ENCODE measurements at regions not wholly inside any gene's neighbourhood (a gene's known extent, or its start where the extent isn't known, plus 50 kb on each side); places are given as distances from the start of the nearest gene placed in this dataset.

DNA sequence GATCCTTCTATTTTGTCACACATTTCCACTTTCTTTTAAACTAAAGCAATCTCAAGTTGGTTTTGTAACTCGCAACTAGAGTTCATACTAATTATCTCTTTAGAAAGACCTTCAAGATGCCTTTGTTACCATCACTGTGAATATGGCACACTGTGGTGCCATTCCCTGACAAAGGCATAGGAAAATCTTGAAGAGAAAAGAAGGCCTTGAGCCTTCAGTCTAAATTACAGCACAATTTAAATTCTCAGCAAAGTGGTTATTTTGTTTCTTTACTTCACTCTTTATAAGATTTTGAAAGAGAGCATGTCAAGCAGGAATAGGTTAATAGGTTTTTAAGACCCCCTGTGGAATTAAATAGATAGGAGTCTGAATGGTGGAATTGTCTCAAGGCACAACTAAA, 89.0 kb upstream of the BANK1 start:
- TF ChIP-seq FOXM1 (IDR thresholded peaks at IDR 0.05; ENCODE audit: borderline replicate concordance, low read depth), result no peak

DNA sequence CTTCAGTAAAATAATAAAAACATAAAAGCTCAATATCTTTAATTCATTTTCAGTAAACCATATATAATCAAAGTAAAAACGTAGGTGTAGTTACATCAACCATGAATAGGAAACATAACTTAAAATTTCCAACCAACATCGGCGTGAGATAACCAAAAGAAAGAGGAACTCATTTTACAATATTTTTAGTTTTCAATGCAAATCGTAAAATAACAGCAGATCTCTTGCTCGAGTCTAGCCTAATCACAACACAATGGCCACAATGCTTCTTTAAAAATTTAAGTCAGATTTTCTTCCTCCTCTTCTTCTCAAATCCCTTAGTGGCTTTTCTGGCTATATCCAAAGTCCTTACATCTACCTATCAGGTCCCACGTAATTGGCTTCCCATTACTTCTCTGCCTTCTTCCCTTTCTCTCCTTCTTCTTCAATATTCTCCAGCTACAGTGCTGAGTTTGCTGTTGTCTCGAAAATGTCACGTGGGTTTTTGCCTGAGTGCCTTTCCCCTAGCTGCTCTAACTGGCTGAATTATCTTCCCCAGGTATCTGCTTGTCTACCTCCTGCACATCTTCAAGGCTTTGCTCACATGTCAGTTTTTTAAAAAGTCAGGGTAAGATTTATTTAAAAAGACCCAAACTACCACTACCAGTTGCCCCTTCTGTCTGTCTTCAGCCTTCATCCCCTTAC, 90.9 kb upstream of the BANK1 start:
- TF ChIP-seq, protein P1, sequence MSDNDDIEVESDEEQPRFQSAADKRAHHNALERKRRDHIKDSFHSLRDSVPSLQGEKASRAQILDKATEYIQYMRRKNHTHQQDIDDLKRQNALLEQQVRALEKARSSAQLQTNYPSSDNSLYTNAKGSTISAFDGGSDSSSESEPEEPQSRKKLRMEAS (IDR thresholded peaks at IDR 0.05), result no peak
- TF ChIP-seq RAD21 (IDR thresholded peaks at IDR 0.05; ENCODE audit: low read depth), result no peak
- TF ChIP-seq EP300 (IDR thresholded peaks at IDR 0.05; ENCODE audit: borderline replicate concordance), result no peak
- no peak for TF ChIP-seq FOXM1 (IDR thresholded peaks at IDR 0.05; ENCODE audit: borderline replicate concordance, low read depth)
- TF ChIP-seq CREB1 (IDR thresholded peaks at IDR 0.05; ENCODE audit: low read depth), result no peak
- no peak for TF ChIP-seq EGR1 (IDR thresholded peaks at IDR 0.05)
- TF ChIP-seq ZBTB7A (IDR thresholded peaks at IDR 0.05; ENCODE audit: low read depth), result no peak
- TF ChIP-seq TEAD4 (IDR thresholded peaks at IDR 0.05), result no peak
- TF ChIP-seq, protein P2, sequence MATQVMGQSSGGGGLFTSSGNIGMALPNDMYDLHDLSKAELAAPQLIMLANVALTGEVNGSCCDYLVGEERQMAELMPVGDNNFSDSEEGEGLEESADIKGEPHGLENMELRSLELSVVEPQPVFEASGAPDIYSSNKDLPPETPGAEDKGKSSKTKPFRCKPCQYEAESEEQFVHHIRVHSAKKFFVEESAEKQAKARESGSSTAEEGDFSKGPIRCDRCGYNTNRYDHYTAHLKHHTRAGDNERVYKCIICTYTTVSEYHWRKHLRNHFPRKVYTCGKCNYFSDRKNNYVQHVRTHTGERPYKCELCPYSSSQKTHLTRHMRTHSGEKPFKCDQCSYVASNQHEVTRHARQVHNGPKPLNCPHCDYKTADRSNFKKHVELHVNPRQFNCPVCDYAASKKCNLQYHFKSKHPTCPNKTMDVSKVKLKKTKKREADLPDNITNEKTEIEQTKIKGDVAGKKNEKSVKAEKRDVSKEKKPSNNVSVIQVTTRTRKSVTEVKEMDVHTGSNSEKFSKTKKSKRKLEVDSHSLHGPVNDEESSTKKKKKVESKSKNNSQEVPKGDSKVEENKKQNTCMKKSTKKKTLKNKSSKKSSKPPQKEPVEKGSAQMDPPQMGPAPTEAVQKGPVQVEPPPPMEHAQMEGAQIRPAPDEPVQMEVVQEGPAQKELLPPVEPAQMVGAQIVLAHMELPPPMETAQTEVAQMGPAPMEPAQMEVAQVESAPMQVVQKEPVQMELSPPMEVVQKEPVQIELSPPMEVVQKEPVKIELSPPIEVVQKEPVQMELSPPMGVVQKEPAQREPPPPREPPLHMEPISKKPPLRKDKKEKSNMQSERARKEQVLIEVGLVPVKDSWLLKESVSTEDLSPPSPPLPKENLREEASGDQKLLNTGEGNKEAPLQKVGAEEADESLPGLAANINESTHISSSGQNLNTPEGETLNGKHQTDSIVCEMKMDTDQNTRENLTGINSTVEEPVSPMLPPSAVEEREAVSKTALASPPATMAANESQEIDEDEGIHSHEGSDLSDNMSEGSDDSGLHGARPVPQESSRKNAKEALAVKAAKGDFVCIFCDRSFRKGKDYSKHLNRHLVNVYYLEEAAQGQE (IDR thresholded peaks at IDR 0.05; ENCODE audit: low read depth), result no peak
- TF ChIP-seq YY1 (IDR thresholded peaks at IDR 0.05; ENCODE audit: low read depth), result no peak
- no peak for TF ChIP-seq TAF1 (IDR thresholded peaks at IDR 0.05; ENCODE audit: low read depth)
- no peak for TF ChIP-seq NFIC (IDR thresholded peaks at IDR 0.05)
- no peak for TF ChIP-seq TCF12 (IDR thresholded peaks at IDR 0.05; ENCODE audit: low read depth)

DNA sequence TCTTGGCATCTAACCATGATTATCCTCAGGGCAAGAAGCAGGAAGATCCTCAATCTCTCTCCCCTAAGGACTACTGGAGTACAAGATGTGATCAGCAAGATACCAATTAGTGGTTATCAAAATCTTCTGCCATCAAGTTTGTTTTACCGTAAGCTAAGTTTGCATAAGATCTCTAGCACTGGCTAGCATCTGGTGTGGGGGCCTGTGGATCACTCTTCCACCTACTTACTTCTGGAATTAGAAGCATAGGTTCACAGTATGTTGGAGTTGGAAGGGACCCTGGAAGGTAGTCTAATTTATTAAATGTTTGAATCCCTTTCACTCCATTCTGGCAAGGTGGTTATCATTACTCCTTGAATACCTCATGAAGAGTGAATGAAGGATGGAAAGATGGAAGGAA, 93.3 kb upstream of the BANK1 start:
- TF ChIP-seq TEAD4 (IDR thresholded peaks at IDR 0.05) (no peak), YY1 (IDR thresholded peaks at IDR 0.05; ENCODE audit: low read depth) (no peak), TCF12 (IDR thresholded peaks at IDR 0.05; ENCODE audit: low read depth) (no peak), EGR1 (IDR thresholded peaks at IDR 0.05) (no peak), CEBPB (IDR thresholded peaks at IDR 0.05) (no peak), CREB1 (IDR thresholded peaks at IDR 0.05; ENCODE audit: low read depth) (no peak), EP300 (IDR thresholded peaks at IDR 0.05; ENCODE audit: borderline replicate concordance) (no peak), NFIC (IDR thresholded peaks at IDR 0.05) (no peak), FOXM1 (IDR thresholded peaks at IDR 0.05; ENCODE audit: borderline replicate concordance, low read depth) (no peak), ZBTB7A (IDR thresholded peaks at IDR 0.05; ENCODE audit: low read depth) (no peak), TAF1 (IDR thresholded peaks at IDR 0.05; ENCODE audit: low read depth) (no peak), RAD21 (IDR thresholded peaks at IDR 0.05; ENCODE audit: low read depth) (no peak)
- TF ChIP-seq, protein P1 (IDR thresholded peaks at IDR 0.05), result no peak
- TF ChIP-seq, protein P2 (IDR thresholded peaks at IDR 0.05; ENCODE audit: low read depth), result no peak
- TF ChIP-seq, protein P3, sequence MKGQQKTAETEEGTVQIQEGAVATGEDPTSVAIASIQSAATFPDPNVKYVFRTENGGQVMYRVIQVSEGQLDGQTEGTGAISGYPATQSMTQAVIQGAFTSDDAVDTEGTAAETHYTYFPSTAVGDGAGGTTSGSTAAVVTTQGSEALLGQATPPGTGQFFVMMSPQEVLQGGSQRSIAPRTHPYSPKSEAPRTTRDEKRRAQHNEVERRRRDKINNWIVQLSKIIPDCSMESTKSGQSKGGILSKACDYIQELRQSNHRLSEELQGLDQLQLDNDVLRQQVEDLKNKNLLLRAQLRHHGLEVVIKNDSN (IDR thresholded peaks at IDR 0.05), result no peak

DNA sequence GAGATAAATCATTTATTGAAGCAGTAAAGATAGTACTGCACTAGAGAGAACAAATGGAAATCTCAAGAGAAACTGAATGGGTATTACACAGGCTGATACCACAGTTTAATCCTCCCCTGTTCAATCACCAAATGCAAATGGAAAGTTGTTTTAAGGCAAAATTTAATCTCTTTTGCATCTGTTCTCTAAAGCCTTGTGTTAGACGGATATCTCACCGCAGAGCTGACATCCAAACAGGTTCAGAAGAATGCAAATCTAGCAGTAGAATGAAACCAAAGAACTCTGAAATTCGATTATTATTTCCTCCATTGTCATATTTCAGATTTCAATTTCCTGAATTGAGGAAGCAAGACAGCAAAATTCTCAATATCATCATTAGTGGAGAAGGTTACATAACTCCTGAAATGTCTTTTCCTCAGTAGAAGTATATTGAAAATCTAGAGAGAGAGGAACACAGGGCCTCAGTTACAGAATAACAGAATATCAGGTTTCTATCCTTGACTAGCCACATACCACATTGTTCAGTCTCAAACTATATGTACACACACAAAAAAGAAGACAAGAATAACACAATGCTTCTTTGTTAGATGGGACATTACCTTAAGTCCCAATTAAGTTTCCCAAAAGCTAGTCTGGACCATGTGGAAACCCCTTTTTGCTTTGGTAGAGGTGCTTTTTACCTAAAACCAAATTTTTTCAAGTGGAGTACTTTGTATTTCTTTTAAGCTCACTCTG, 94.1 kb upstream of the BANK1 start:
- TF ChIP-seq TAF1 (IDR thresholded peaks at IDR 0.05; ENCODE audit: low read depth), result no peak
- no peak for TF ChIP-seq CEBPB (IDR thresholded peaks at IDR 0.05)
- TF ChIP-seq, protein P3 (IDR thresholded peaks at IDR 0.05), result no peak
- TF ChIP-seq, protein P2 (IDR thresholded peaks at IDR 0.05; ENCODE audit: low read depth), result no peak
- TF ChIP-seq YY1 (IDR thresholded peaks at IDR 0.05; ENCODE audit: low read depth), result no peak
- no peak for TF ChIP-seq FOXM1 (IDR thresholded peaks at IDR 0.05; ENCODE audit: borderline replicate concordance, low read depth)
- no peak for TF ChIP-seq TEAD4 (IDR thresholded peaks at IDR 0.05)
- no peak for TF ChIP-seq EGR1 (IDR thresholded peaks at IDR 0.05)
- no peak for TF ChIP-seq NFIC (IDR thresholded peaks at IDR 0.05)

All from Ishikawa (cell line).